ENCODE measurements at regions not wholly inside any gene's neighbourhood (a gene's known extent, or its start where the extent isn't known, plus 50 kb on each side); places are given as distances from the start of the nearest gene placed in this dataset.
"Not testable (repeated sequence)": the region's sequence is repeated elsewhere in the genome, so short reads cannot be mapped to it uniquely, and the experiment has no call there.

DNA sequence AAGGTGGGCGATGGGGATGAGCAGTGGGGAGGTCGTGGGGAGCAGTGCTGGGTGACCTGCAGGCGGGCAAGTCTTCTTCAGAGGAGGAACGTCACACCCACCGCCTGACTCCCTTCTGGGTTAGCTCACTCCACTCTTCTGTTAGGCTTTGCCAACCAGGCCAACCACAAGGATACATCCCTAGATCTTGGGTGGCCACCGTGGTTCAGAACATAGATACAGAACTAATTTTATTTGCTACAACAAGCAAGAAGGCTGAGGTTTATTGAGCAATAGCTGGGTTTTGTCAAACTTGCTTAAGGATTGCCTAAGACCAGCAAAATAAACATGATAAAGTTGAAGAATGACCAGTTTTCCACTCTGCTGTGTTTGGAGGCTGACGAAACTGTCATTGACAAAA is 109.4 kb downstream of the DACT1 start:
- H3K27ac ChIP-seq = no peak overlapping the region
- TF ChIP-seq, protein P1, sequence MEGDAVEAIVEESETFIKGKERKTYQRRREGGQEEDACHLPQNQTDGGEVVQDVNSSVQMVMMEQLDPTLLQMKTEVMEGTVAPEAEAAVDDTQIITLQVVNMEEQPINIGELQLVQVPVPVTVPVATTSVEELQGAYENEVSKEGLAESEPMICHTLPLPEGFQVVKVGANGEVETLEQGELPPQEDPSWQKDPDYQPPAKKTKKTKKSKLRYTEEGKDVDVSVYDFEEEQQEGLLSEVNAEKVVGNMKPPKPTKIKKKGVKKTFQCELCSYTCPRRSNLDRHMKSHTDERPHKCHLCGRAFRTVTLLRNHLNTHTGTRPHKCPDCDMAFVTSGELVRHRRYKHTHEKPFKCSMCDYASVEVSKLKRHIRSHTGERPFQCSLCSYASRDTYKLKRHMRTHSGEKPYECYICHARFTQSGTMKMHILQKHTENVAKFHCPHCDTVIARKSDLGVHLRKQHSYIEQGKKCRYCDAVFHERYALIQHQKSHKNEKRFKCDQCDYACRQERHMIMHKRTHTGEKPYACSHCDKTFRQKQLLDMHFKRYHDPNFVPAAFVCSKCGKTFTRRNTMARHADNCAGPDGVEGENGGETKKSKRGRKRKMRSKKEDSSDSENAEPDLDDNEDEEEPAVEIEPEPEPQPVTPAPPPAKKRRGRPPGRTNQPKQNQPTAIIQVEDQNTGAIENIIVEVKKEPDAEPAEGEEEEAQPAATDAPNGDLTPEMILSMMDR (conservative IDR thresholded peaks at IDR 0.05) = no peak

DNA sequence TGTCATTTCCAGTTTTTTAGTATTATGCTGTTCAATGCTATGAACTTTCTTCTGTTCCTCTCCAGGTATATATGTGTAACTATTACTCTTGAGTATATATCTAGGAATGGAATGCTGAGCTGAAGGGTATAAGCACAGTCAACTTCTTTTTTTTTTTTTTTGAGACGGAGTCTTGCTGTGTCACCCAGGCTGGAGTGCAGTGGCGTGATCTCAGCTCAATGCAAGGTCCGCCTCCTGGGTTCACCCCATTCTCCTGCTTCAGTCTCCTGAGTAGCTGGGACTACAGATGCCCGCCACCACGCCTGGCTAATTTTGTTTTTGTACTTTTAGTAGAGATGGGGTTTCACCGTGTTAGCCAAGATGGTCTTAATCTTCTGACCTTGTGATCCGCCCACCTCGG is 110.5 kb downstream of the DACT1 start:
- not testable (repeated sequence) for H3K27ac ChIP-seq

DNA sequence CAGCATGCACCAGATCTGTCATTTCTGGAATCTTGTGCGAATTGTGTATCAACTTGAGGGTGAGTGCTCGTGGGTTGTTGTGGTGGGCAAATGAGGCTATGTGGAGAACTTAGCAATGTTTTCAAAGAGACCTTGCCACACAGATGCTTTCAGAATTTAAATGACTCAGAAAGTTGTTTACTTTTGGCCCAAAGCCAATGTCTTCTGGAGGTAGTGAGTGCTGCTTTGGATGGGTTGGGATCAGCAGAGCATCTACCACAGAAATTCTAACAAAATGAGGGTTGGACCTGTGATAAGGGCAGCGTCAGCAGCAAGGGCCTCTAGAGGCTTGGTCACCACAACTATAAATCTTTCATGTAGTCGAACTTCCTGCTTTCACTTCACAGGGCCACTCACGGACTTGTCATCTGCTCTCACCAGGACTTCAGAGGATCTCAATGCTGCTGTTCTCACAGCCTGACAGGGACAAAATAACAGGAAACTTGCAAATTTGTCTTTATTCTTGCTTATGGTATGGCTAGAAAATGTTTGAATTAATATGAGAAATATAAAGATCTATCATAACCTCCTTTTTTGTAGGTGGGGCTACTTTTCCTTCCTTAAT is 111.4 kb downstream of the DACT1 start:
- TF ChIP-seq, protein P1 (conservative IDR thresholded peaks at IDR 0.05) = no peak
- H3K27ac ChIP-seq = no peak overlapping the region

DNA sequence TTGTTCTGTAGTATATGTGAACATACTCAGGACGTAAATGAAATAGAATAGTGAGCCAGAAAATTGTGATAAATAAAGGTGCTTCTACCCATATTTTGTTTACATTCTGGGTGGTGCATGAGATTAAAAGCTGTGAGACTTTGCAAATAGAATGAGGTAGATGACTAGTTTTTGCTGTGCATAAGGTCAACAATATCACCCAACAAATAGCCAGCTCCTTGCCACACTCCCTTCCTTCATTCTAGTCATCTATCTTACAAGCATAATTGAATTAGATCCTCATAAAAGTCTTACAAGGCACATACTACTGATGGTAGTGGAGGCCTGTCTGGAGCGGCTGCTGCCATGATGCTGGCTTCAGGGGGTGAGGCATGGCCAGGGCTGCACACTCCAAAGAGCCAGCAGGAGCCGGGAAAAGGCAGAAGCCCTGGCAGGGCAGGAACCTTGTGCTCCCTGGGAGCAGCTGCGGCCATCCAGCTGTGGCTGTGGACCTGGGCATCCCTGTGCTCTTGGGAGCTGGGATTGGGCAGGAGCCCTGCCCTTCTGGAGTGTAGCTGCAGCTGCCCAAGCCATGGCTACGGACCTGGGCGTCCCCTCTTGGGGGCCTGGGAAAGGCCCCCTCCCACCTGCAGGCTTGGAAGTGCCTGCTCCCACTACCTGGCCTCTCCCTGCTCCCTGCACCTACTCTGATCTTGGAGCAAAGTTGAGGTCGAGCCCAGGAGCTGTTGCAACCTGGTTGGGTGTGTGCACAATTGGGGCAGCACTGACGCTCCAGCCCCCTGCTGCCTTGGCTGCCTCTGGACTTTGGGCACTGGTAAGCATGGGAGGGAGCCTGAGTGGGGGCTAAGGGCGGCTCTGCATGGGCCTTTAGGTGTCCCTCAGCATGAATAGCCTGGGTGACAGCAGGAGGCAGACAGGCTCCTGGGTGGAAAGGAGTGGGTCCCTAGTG is 112.8 kb downstream of the DACT1 start:
- TF ChIP-seq, protein P1 (conservative IDR thresholded peaks at IDR 0.05) = no peak
- no peak overlapping the region for H3K27ac ChIP-seq

DNA sequence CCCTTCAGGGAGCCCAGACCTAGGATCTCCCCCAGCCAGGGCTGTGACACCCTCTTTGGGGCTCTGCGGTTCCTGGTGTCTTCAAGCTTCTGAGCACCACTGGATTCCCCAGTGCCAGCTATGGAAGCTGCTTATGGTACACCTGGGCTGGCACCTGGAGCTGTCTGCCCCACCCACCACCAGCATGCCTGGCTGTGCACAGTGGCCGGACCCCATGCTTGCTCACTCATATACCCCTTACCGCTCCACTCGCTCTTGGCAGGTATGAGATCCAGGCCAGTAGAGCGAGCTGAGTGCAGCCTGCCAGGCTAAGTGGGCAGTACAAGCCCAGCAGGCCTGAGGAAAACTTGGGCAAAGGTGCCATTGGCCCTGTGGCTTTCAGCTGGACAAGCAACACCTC is 114.0 kb downstream of the DACT1 start:
- H3K27ac ChIP-seq = peak overlapping the region; percentile 64; the same call in 1 of the 2 replicates
- TF ChIP-seq, protein P1 (conservative IDR thresholded peaks at IDR 0.05) = no peak

GRCh38 chr14:58752289-58752688 is 114.5 kb downstream of the DACT1 start:
- H3K27ac ChIP-seq = peak overlapping the region; percentile 64
- TF ChIP-seq, protein P1 (conservative IDR thresholded peaks at IDR 0.05) = no peak

- TF ChIP-seq, protein P1 (conservative IDR thresholded peaks at IDR 0.05) = no peak
- H3K27ac ChIP-seq = peak overlapping the region; percentile 64
Measured at GRCh38 chr14:58752771-58753201, 115.0 kb downstream of the DACT1 start.

Data from VCaP (cell line).